ENCODE measurements at regions not wholly inside any gene's neighbourhood (a gene's known extent, or its start where the extent isn't known, plus 50 kb on each side); places are given as distances from the start of the nearest gene placed in this dataset.
A peak's percentile ranks its signal among the peaks of the same experiment; 100 is the strongest.

DNA sequence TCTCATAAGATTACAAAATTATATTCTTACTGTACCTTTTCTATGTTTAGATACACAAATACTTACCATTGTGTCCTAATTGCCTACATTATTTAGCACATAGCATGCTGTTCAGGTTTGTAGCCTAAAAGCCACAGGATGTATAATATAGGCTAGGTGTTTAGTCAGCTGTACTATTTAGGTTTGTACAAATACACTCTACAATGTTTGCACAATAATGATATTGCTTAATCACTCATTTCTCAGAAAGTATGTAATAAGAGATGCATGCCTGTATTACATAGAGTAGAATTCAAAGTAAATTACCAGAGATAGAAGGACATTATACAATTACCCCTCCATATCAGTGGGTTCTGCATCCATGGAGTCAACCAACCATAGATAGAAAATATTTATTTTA lies 201.1 kb upstream of the COL3A1 start:
- no peak for ATAC-seq (ENCODE audit: insufficient number of reproducible peaks, low FRiP score, low read depth)

DNA sequence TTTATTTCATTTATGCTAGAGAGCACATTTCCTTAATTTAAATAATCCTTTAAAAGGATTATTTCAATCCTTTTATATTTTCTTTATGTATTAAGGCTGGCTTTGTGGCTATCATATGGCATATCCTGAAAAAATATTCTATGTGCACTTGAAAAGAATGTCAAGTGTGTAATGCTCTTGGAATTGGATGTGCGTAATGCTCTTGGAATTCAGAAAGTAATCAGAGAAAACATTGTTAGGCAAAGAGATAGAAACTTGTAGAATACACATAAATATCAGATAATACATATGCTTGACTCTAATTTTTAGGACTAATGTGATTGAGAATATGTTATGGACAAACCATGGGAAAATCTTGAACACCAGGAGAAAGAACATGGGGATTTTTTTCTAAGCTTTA lies 197.5 kb upstream of the COL3A1 start:
- no peak overlapping the region for H3K4me3 ChIP-seq
- H3K4me1 ChIP-seq (ENCODE audit: control insufficient read depth in 1 of 2, low read depth in 2 of 2), result no peaks in the 10 kb centered on the region
- no peaks in the 10 kb centered on the region for H3K9me3 ChIP-seq
- H3K36me3 ChIP-seq, result no peaks in the 10 kb centered on the region
- H3K27me3 ChIP-seq (replicated peaks; ENCODE audit: insufficient read depth), result no peaks in the 10 kb centered on the region
- TF ChIP-seq, protein P1, sequence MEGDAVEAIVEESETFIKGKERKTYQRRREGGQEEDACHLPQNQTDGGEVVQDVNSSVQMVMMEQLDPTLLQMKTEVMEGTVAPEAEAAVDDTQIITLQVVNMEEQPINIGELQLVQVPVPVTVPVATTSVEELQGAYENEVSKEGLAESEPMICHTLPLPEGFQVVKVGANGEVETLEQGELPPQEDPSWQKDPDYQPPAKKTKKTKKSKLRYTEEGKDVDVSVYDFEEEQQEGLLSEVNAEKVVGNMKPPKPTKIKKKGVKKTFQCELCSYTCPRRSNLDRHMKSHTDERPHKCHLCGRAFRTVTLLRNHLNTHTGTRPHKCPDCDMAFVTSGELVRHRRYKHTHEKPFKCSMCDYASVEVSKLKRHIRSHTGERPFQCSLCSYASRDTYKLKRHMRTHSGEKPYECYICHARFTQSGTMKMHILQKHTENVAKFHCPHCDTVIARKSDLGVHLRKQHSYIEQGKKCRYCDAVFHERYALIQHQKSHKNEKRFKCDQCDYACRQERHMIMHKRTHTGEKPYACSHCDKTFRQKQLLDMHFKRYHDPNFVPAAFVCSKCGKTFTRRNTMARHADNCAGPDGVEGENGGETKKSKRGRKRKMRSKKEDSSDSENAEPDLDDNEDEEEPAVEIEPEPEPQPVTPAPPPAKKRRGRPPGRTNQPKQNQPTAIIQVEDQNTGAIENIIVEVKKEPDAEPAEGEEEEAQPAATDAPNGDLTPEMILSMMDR (IDR thresholded peaks at IDR 0.05), result no peak
- no peak for ATAC-seq (ENCODE audit: insufficient number of reproducible peaks, low FRiP score, low read depth)
- DNase-seq (ENCODE audit: low spot score), result no peak
- no peak overlapping the region for H3K27ac ChIP-seq

More for the DNA sequence above, 201.1 kb upstream of the COL3A1 start:
- H3K36me3 ChIP-seq, result no peaks in the 10 kb centered on the region
- H3K4me3 ChIP-seq, result no peak overlapping the region
- no peaks in the 10 kb centered on the region for H3K4me1 ChIP-seq (ENCODE audit: control insufficient read depth in 1 of 2, low read depth in 2 of 2)
- no peak for DNase-seq (ENCODE audit: low spot score)
- H3K27me3 ChIP-seq (replicated peaks; ENCODE audit: insufficient read depth), result no peaks in the 10 kb centered on the region
- H3K27ac ChIP-seq, result no peak overlapping the region
- TF ChIP-seq, protein P1 (IDR thresholded peaks at IDR 0.05), result no peak
- H3K9me3 ChIP-seq, result no peaks in the 10 kb centered on the region

DNA sequence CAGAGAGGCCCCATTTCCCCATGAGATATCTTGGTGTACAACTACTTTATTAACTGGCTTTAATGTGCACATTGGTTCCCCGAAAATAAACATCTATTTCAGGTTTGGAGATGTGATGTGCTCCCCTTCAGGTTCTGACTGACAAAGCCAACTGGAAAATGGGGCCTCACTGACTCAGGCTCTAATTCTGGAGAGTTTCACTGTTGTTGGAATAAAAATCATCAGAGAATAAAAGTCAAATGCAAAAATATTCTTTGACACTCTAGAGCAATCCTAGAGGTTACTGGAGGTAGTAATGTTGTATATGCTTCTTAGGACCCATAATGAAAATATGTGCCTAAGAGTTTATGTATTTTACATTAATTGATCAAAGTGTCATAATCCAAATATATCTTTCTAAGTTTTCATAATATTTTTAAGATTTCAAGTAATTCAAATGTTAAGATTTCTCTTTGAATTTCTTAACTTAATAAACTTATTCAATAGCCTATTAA lies 189.9 kb upstream of the COL3A1 start:
- H3K4me3 ChIP-seq, result no peak overlapping the region
- H3K4me1 ChIP-seq (ENCODE audit: control insufficient read depth in 1 of 2, low read depth in 2 of 2), result peaks cover 18 to 51% of the 10 kb centered on the region in 2 donors
- peak overlapping the region; percentile 54 to 84 for H3K27ac ChIP-seq
- H3K36me3 ChIP-seq, result no peaks in the 10 kb centered on the region
- DNase-seq (ENCODE audit: low spot score), result no peak
- H3K27me3 ChIP-seq (replicated peaks; ENCODE audit: insufficient read depth), result no peaks in the 10 kb centered on the region
- no peaks in the 10 kb centered on the region for H3K9me3 ChIP-seq
- ATAC-seq (ENCODE audit: insufficient number of reproducible peaks, low FRiP score, low read depth), result no peak
- TF ChIP-seq, protein P1 (IDR thresholded peaks at IDR 0.05), result peak; percentile 20

DNA sequence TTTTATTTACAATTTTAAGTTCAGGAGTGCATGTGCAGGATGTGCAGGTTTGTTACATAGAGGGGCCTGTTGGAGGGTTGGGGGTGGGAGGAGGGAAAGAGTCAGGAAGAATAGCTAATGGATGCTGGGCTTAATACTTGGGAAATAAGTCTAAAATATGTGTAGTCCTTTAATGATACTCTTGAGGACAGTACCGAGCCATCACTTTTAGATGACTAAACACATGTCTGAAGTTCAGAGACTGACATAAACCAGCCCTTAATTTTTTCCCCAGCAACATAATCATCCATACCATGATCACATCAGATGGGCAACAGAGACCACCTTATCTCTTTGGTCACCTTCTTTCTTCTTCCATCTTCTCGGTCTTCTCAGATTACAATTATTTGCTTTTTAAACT lies 189.1 kb upstream of the COL3A1 start:
- no peak for ATAC-seq (ENCODE audit: insufficient number of reproducible peaks, low FRiP score, low read depth)
- Histone ChIP-seq H3K4me1 (ENCODE audit: control insufficient read depth in 1 of 2, low read depth in 2 of 2) (peaks cover 18 to 55% of the 10 kb centered on the region in 2 donors), H3K9me3 (no peaks in the 10 kb centered on the region), H3K36me3 (no peaks in the 10 kb centered on the region), H3K27me3 (replicated peaks; ENCODE audit: insufficient read depth) (no peaks in the 10 kb centered on the region), H3K27ac (peak overlapping the region; percentile 62 to 84), H3K4me3 (no peak overlapping the region)
- DNase-seq (ENCODE audit: low spot score), result no peak
- TF ChIP-seq, protein P1 (IDR thresholded peaks at IDR 0.05), result no peak

DNA sequence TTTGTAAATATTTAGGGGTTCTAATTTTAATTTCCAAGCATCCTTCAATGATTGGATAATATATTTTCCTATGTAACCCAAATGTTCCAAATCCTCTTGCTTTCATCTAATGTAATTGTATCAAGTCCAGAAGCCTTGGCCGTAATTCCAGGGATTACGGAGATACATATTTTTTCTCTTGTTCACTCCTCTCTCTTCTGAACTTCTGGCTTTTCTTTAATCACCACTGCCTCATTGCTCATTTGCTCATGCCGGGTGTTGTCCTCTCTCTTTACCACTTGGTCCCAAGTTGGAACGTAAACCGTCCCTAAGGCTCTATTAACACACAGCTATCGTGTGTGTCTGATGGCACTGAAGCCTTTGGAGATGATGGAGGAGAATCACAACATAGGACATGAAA lies 188.7 kb upstream of the COL3A1 start:
- ATAC-seq (ENCODE audit: insufficient number of reproducible peaks, low FRiP score, low read depth), result no peak
- peaks cover 18 to 55% of the 10 kb centered on the region in 2 donors for H3K4me1 ChIP-seq (ENCODE audit: control insufficient read depth in 1 of 2, low read depth in 2 of 2)
- H3K36me3 ChIP-seq, result no peaks in the 10 kb centered on the region
- no peaks in the 10 kb centered on the region for H3K9me3 ChIP-seq
- DNase-seq (ENCODE audit: low spot score), result no peak
- TF ChIP-seq, protein P1 (IDR thresholded peaks at IDR 0.05), result no peak
- H3K27me3 ChIP-seq (replicated peaks; ENCODE audit: insufficient read depth), result no peaks in the 10 kb centered on the region
- H3K27ac ChIP-seq, result peak overlapping the region; percentile 62 to 84
- H3K4me3 ChIP-seq, result no peak overlapping the region
